ENCODE measurements at regions not wholly inside any gene's neighbourhood (a gene's known extent, or its start where the extent isn't known, plus 50 kb on each side); places are given as distances from the start of the nearest gene placed in this dataset.

- TF ChIP-seq CTCF (conservative IDR thresholded peaks at IDR 0.05; ENCODE audit: low read depth, low read length) (no peak), EZH2 (IDR thresholded peaks at IDR 0.05; ENCODE audit: borderline replicate concordance, low read depth, low read length, poor library complexity, severe bottlenecking) (no peak)
Observed at GRCh38 chr14:85883966-85884365, 354.0 kb downstream of the FLRT2 start.
